Activated gamma-delta T cell treated with anti-CD3 and anti-CD28 coated beads, Interleukin-2, amount 50 U/mL, for 16 hours (primary cell): ENCODE measurements at regions not wholly inside any gene's neighbourhood (a gene's known extent, or its start where the extent isn't known, plus 50 kb on each side); places are given as distances from the start of the nearest gene placed in this dataset.

Experiments used
- DNase-seq: peaks from one replicate; pipeline ENCODE4 v3.0.0-alpha.2; 2020; ENCODE audit warnings: low read depth

GRCh38 chr12:116483959-116484750 is 75.0 kb upstream of the MAP1LC3B2 start:
- no peak for DNase-seq

GRCh38 chr12:116484807-116485206 is 74.4 kb upstream of the MAP1LC3B2 start:
- no peak for DNase-seq

DNA sequence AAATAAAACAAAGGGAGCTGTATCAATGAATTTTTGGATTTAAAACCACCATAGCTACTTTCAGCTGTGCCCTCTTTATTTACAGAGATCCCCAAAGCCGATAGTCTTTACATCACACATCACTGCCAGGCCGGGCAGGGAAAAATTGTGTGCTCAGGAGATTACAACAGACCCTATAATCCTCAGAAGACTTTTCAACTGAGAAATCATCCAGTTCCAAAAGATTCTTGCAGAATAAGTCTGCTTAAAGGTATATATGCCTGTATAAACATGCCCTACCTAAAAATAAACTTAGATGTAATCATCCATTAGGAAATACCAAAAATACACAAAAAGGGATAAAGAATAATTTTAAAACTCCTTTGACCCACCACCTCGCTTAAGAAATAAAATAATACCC is 70.1 kb upstream of the MAP1LC3B2 start:
- no peak for DNase-seq

- DNase-seq, result no peak
Measured at GRCh38 chr12:116490471-116490870, 68.7 kb upstream of the MAP1LC3B2 start.

- DNase-seq, result no peak
Measured at GRCh38 chr12:116492703-116493324, 66.4 kb upstream of the MAP1LC3B2 start.

DNA sequence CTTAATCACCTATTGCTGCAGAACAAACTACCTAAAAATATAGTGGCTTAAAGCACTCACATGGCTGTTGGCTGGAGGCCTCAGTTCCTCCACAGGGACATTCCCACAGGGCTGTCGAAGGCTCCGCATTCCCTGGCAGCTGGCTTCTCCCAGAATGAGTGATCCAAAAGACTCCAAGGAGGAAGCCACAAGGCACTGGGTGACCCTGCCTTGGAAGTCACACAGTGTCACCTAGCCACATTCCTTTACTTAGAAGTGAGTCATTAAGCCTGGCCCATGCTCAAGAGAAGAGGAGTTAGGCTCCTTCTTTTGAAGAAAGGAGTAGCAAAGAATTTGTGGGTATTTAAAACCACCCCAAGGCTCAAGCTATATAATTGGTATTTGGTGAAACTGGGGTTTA is 63.9 kb upstream of the MAP1LC3B2 start:
- DNase-seq, result no peak

DNA sequence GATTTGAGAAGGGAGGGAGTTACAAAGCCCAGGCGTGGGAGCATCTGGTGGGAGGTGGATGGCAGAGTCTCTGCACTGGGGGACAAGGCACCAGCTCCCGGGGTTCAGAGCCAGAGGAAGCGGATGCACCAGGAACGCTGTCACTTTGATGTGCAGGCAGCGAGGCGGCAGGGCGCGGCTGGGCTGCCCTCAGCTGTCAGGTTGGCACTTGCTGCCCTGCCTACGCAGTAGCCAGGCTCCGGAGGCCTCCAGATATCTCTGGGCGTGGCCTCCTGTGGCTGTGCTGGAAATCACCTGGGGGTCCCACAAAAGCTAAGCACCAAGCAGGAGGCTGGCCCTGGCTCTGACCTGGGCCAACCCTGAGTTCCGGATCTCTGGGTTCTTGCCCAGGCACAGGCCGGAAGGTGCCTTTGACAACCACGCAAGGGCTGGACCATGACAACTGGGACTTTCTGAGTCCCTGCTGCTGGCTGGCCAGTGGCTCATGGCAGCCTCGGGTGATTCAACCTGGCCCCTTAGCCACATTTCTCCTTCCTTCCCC is 62.1 kb upstream of the MAP1LC3B2 start:
- no peak for DNase-seq

DNA sequence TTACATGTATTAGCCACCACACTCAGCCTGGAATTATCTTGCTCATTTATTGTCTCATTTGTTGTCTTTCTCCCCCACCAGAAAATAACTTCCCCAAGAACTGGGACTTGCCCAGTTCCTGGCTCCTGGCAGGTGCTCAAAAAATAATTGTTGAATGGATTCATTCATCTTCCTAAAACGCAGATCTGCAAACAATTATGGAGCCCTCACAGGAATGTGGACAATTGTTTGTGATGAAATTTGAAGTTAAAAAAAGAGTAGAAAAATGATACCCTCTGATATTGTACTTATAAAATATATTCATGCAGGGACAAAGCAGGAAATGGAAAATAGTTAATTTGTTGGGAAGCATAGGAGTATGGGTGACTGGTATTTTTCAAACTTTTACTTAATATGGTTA is 60.7 kb upstream of the MAP1LC3B2 start:
- DNase-seq, result no peak

DNA sequence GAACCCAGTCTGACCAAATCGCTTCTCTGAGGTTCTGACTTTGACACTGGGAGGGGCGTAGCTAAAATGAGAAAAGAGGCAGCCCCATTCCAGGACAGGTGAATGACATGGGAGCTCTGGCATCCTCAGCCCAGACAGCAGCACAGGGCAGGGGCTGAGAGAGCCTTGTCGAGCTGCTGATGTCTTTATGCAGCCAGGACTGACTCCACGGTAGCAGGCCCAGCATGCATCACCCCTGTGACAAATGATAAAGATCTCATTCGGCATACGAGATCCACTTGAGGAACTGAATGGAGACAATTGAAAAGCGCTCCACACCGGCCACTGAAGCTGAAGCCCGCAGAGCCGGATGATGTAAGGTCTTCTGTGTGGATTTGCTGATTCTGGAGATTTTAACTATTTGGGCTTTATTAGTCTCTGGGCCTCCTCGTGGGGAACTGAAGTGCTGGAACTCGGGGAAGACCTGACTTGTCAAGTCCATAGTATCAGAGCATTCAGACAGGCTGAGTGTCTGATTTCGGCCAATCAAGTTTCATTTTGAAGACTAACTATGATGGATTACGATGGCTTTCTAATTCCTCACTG is 56.9 kb upstream of the MAP1LC3B2 start:
- DNase-seq, result no peak

GRCh38 chr12:116502989-116503496 is 56.1 kb upstream of the MAP1LC3B2 start:
- DNase-seq, result no peak

GRCh38 chr12:116504438-116504837 is 54.7 kb upstream of the MAP1LC3B2 start:
- no peak for DNase-seq

GRCh38 chr12:116506697-116507064 is 52.5 kb upstream of the MAP1LC3B2 start:
- DNase-seq, result no peak

GRCh38 chr12:116508145-116509121 is 50.7 kb upstream of the MAP1LC3B2 start:
- DNase-seq, result no peak
